Stromal cell of bone marrow (primary cell): ENCODE measurements at regions not wholly inside any gene's neighbourhood (a gene's known extent, or its start where the extent isn't known, plus 50 kb on each side); places are given as distances from the start of the nearest gene placed in this dataset.
"Not testable (repeated sequence)": the region's sequence is repeated elsewhere in the genome, so short reads cannot be mapped to it uniquely, and the experiment has no call there.

ENCODE experiments used
- DNase-seq: peaks from one replicate; pipeline ENCODE4 v3.0.0-alpha.2; 2012; ENCODE audit warnings: low read depth

GRCh38 chr14:45587142-45587541 is 334.1 kb upstream of the MIS18BP1 start:
- DNase-seq, result no peak

- DNase-seq, result no peak
Observed at GRCh38 chr14:45559626-45560025, 306.6 kb upstream of the MIS18BP1 start.

- no peak for DNase-seq
Observed at GRCh38 chr14:45558183-45558582, 305.2 kb upstream of the MIS18BP1 start.

- no peak for DNase-seq
Observed at GRCh38 chr14:45553981-45554380, 301.0 kb upstream of the MIS18BP1 start.

- DNase-seq, result not testable (repeated sequence)
Observed at GRCh38 chr14:45551240-45551820, 298.3 kb upstream of the MIS18BP1 start.

GRCh38 chr14:45531022-45531421 is 278.0 kb upstream of the MIS18BP1 start:
- DNase-seq, result no peak

- DNase-seq, result no peak
Observed at GRCh38 chr14:45526715-45527549, 273.9 kb upstream of the MIS18BP1 start.

- DNase-seq, result no peak
Observed at GRCh38 chr14:45519766-45520165, 266.8 kb upstream of the MIS18BP1 start.

GRCh38 chr14:45492876-45493275 is 239.9 kb upstream of the MIS18BP1 start:
- DNase-seq, result no peak

- no peak for DNase-seq
Observed at GRCh38 chr14:45491914-45492313, 238.9 kb upstream of the MIS18BP1 start.

GRCh38 chr14:45486599-45486998 is 233.6 kb upstream of the MIS18BP1 start:
- DNase-seq, result no peak

- no peak for DNase-seq
Observed at GRCh38 chr14:45467023-45467422, 214.0 kb upstream of the MIS18BP1 start.

- no peak for DNase-seq
Observed at GRCh38 chr14:45434221-45434620, 181.2 kb upstream of the MIS18BP1 start.

GRCh38 chr14:45426685-45427282 is 173.8 kb upstream of the MIS18BP1 start:
- peak; percentile 10 for DNase-seq

GRCh38 chr14:45406942-45407341 is 153.9 kb upstream of the MIS18BP1 start:
- DNase-seq, result no peak

- no peak for DNase-seq
Observed at GRCh38 chr14:45400950-45401640, 148.1 kb upstream of the MIS18BP1 start.

GRCh38 chr14:45400509-45400908 is 147.5 kb upstream of the MIS18BP1 start:
- no peak for DNase-seq

- no peak for DNase-seq
Observed at GRCh38 chr14:45381091-45381490, 128.1 kb upstream of the MIS18BP1 start.

GRCh38 chr14:45377166-45377565 is 124.2 kb upstream of the MIS18BP1 start:
- DNase-seq, result no peak

- no peak for DNase-seq
Observed at GRCh38 chr14:45373877-45374276, 120.9 kb upstream of the MIS18BP1 start.

- no peak for DNase-seq
Observed at GRCh38 chr14:45364565-45365156, 111.7 kb upstream of the MIS18BP1 start.

- no peak for DNase-seq
Observed at GRCh38 chr14:45362505-45362904, 109.5 kb upstream of the MIS18BP1 start.
